ENCODE measurements at regions not wholly inside any gene's neighbourhood (a gene's known extent, or its start where the extent isn't known, plus 50 kb on each side); places are given as distances from the start of the nearest gene placed in this dataset.

GRCh38 chr2:23158306-23158705 is 226.7 kb upstream of the KLHL29 start:
- H3K36me3 Mint-ChIP-seq: no peaks in the 10 kb centered on the region

GRCh38 chr2:23159746-23160405 is 225.1 kb upstream of the KLHL29 start:
- Mint-ChIP-seq H3K4me1 (ENCODE audit: unreplicated experiment) (peaks cover 7% of the 10 kb centered on the region), H3K4me3 (no peak overlapping the region), H3K27me3 (no peaks in the 10 kb centered on the region), H3K36me3 (no peaks in the 10 kb centered on the region), H3K9me3 (no peaks in the 10 kb centered on the region), H3K27ac (no peak overlapping the region)
- DNase-seq (ENCODE audit: extremely low spot score, unreplicated experiment): no peak
- TF ChIP-seq CTCF (conservative IDR thresholded peaks at IDR 0.05): no peak

More at GRCh38 chr2:23158306-23158705, 226.7 kb upstream of the KLHL29 start:
- Mint-ChIP-seq H3K27ac (no peak overlapping the region), H3K9me3 (no peaks in the 10 kb centered on the region), H3K27me3 (no peaks in the 10 kb centered on the region), H3K4me1 (ENCODE audit: unreplicated experiment) (peaks cover 7% of the 10 kb centered on the region), H3K4me3 (no peak overlapping the region)
- no peak for TF ChIP-seq CTCF (conservative IDR thresholded peaks at IDR 0.05)
- DNase-seq (ENCODE audit: extremely low spot score, unreplicated experiment): no peak

- no peaks in the 10 kb centered on the region for H3K4me1 Mint-ChIP-seq (ENCODE audit: unreplicated experiment)
- no peak for DNase-seq (ENCODE audit: extremely low spot score, unreplicated experiment)
- no peak overlapping the region for H3K4me3 Mint-ChIP-seq
- no peak for TF ChIP-seq CTCF (conservative IDR thresholded peaks at IDR 0.05)
- H3K27ac Mint-ChIP-seq: no peak overlapping the region
- H3K9me3 Mint-ChIP-seq: no peaks in the 10 kb centered on the region
- no peaks in the 10 kb centered on the region for H3K36me3 Mint-ChIP-seq
- no peaks in the 10 kb centered on the region for H3K27me3 Mint-ChIP-seq
Observed at GRCh38 chr2:23164173-23164572, 220.8 kb upstream of the KLHL29 start.

- Mint-ChIP-seq H3K4me3 (no peak overlapping the region), H3K27ac (no peak overlapping the region), H3K36me3 (no peaks in the 10 kb centered on the region), H3K4me1 (ENCODE audit: unreplicated experiment) (peaks cover 6% of the 10 kb centered on the region), H3K27me3 (peaks cover 9% of the 10 kb centered on the region), H3K9me3 (no peaks in the 10 kb centered on the region)
- DNase-seq (ENCODE audit: extremely low spot score, unreplicated experiment): no peak
- TF ChIP-seq CTCF (conservative IDR thresholded peaks at IDR 0.05): no peak
Observed at GRCh38 chr2:23169896-23170295, 215.1 kb upstream of the KLHL29 start.

GRCh38 chr2:23171108-23171507 is 213.9 kb upstream of the KLHL29 start:
- H3K4me1 Mint-ChIP-seq (ENCODE audit: unreplicated experiment): peaks cover 6% of the 10 kb centered on the region
- DNase-seq (ENCODE audit: extremely low spot score, unreplicated experiment): no peak
- H3K36me3 Mint-ChIP-seq: no peaks in the 10 kb centered on the region
- peaks cover 9% of the 10 kb centered on the region for H3K27me3 Mint-ChIP-seq
- no peaks in the 10 kb centered on the region for H3K9me3 Mint-ChIP-seq
- no peak overlapping the region for H3K4me3 Mint-ChIP-seq
- no peak for TF ChIP-seq CTCF (conservative IDR thresholded peaks at IDR 0.05)
- H3K27ac Mint-ChIP-seq: no peak overlapping the region
